Thyroid gland (tissue), 4 donors: ENCODE measurements at regions not wholly inside any gene's neighbourhood (a gene's known extent, or its start where the extent isn't known, plus 50 kb on each side); places are given as distances from the start of the nearest gene placed in this dataset.

Experiments
- DNase-seq, 2 donors: peaks; one replicate each; pipeline ENCODE4 v3.0.0-alpha.2; 2019
- H3K27ac ChIP-seq, 3 donors: fragments of 200-600 bp; sonication (generic); 1 replicate in 2 of 3; 2 replicates in 1 of 3; pipeline ENCODE4 v1.5.1; 2016 to 2019; ENCODE audit warnings: mild to moderate bottlenecking in 1 of 3, moderate library complexity in 1 of 3
- H3K27me3 ChIP-seq: fragments of 200-600 bp; sonication (generic); one replicate; pipeline ENCODE4 v1.5.1; 2019
- H3K36me3 ChIP-seq, 2 donors: fragments of 200-600 bp; sonication (generic); one replicate each; pipeline ENCODE4 v1.5.1; 2016 to 2019
- H3K4me1 ChIP-seq, 2 donors: fragments of 200-600 bp; sonication (generic); one replicate each; pipeline ENCODE4 v1.5.1; 2017 to 2019
- H3K4me3 ChIP-seq, 3 donors: fragments of 200-600 bp; sonication (generic); replicated peaks in 1 of 3; 1 replicate in 2 of 3; 2 replicates in 1 of 3; pipeline ENCODE4 v1.5.1; 2016; ENCODE audit warnings: mild to moderate bottlenecking in 1 of 3
- H3K9me3 ChIP-seq: fragments of 200-600 bp; sonication (generic); one replicate; pipeline ENCODE4 v1.5.1; 2017
- CTCF ChIP-seq, 6 experiments: fragments of 200-600 bp in 3 of 6; fragments of 450-650 bp in 3 of 6; sonication (generic) in 3 of 6; IDR thresholded peaks; one replicate each; pipeline ENCODE4 v1.5.1; 2016 to 2019; ENCODE audit warnings: antibody characterized with exemption in 6 of 6, mild to moderate bottlenecking in 2 of 6, inconsistent platforms in 1 of 6, moderate library complexity in 1 of 6
- POLR2A ChIP-seq, 2 donors: fragments of 450-650 bp; IDR thresholded peaks; one replicate each; pipeline ENCODE4 v1.6.1; 2017; ENCODE audit warnings: antibody characterized with exemption in 2 of 2, mild to moderate bottlenecking in 2 of 2, moderate library complexity in 1 of 2
- WGBS, 2 donors: methylation state at CpG; one replicate each; pipeline ENCODE4 v1.1.5; 2017; 5-methylcytosine and 5-hydroxymethylcytosine counted together
- intact Hi-C: fragments of 100-400 bp; cut with DNase I; formaldehyde crosslinking; loops from one replicate; pipeline ENCODE4 v1.15.1; 2023

GRCh38 chr19:5232798-5233505 lies 107.7 kb downstream of the PTPRS start:
- TF ChIP-seq CTCF (IDR thresholded peaks at IDR 0.05) (no peak), POLR2A (IDR thresholded peaks at IDR 0.05) (no peak)
- H3K27ac ChIP-seq, result no peak overlapping the region
- DNase-seq, result no peak
- peaks cover 10% of the 10 kb centered on the region in 2 donors for H3K36me3 ChIP-seq
- H3K4me1 ChIP-seq, result no peaks in the 10 kb centered on the region
- H3K9me3 ChIP-seq, result no peaks in the 10 kb centered on the region
- intact Hi-C loops, result no loop called here
- 92% methylated on average over 12 of the region's 12 CpGs for WGBS, 2 donors
- no peaks in the 10 kb centered on the region for H3K27me3 ChIP-seq
- H3K4me3 ChIP-seq, result no peak overlapping the region

GRCh38 chr19:5231857-5232678 lies 108.5 kb downstream of the PTPRS start:
- Histone ChIP-seq H3K27me3 (no peaks in the 10 kb centered on the region), H3K36me3 (peaks cover 1 to 2% of the 10 kb centered on the region in 2 donors), H3K9me3 (no peaks in the 10 kb centered on the region), H3K4me1 (no peaks in the 10 kb centered on the region), H3K27ac (no peak overlapping the region), H3K4me3 (no peak overlapping the region)
- DNase-seq, result no peak
- TF ChIP-seq POLR2A (IDR thresholded peaks at IDR 0.05) (no peak), CTCF (IDR thresholded peaks at IDR 0.05) (no peak)
- intact Hi-C loops, result no loop called here
- WGBS, 2 donors, result 77 to 81% methylated on average over 5 of the region's 5 CpGs

- Histone ChIP-seq H3K9me3 (no peaks in the 10 kb centered on the region), H3K4me1 (no peaks in the 10 kb centered on the region), H3K27ac (no peak overlapping the region), H3K4me3 (no peak overlapping the region), H3K36me3 (no peaks in the 10 kb centered on the region), H3K27me3 (no peaks in the 10 kb centered on the region)
- intact Hi-C loops, result no loop called here
- no peak for TF ChIP-seq CTCF (IDR thresholded peaks at IDR 0.05)
- TF ChIP-seq POLR2A (IDR thresholded peaks at IDR 0.05), result no peak
- DNase-seq, result no peak
- 95 to 97% methylated on average over 24 to 29 of the region's 41 CpGs for WGBS, 2 donors
Observed at GRCh38 chr19:5230730-5231555, 109.7 kb downstream of the PTPRS start.

GRCh38 chr19:5229778-5230335 lies 110.8 kb downstream of the PTPRS start:
- Histone ChIP-seq H3K27me3 (no peaks in the 10 kb centered on the region), H3K4me1 (no peaks in the 10 kb centered on the region), H3K27ac (no peak overlapping the region), H3K9me3 (no peaks in the 10 kb centered on the region), H3K4me3 (no peak overlapping the region), H3K36me3 (no peaks in the 10 kb centered on the region)
- TF ChIP-seq CTCF (IDR thresholded peaks at IDR 0.05) (no peak), POLR2A (IDR thresholded peaks at IDR 0.05) (no peak)
- 46 to 59% methylated on average over 5 to 7 of the region's 10 CpGs for WGBS, 2 donors
- intact Hi-C loops, result no loop called here
- no peak for DNase-seq
